ENCODE measurements at regions not wholly inside any gene's neighbourhood (a gene's known extent, or its start where the extent isn't known, plus 50 kb on each side); places are given as distances from the start of the nearest gene placed in this dataset.

DNA sequence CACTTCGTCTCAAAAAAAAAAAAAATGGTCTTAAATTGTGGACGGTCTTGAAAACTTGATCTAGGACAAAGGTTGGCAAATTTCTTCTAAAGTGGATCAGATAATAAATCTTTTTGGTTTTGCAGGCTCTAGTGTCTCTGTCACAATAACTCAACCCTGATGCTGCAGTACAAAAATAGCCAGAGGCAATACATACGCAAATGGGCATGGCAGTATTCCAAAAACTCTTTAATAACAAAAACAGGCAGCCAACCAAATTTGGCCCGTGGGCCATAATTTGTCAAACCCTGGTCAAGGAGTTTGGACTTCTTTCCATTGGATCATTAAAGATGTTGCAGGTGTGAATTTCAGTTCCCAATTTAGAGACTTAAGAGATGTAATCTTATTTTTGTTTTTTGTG is 93.5 kb upstream of the MRI1 start:
- Histone ChIP-seq H3K4me3 (no peak overlapping the region), H3K36me3 (no peaks in the 10 kb centered on the region), H3K27me3 (peaks cover 0 to 3% (median 0%) of the 10 kb centered on the region in 4 donors), H3K27ac (no peak overlapping the region), H3K9me3 (no peaks in the 10 kb centered on the region), H3K4me1 (no peaks in the 10 kb centered on the region)
- TF ChIP-seq, protein P1, sequence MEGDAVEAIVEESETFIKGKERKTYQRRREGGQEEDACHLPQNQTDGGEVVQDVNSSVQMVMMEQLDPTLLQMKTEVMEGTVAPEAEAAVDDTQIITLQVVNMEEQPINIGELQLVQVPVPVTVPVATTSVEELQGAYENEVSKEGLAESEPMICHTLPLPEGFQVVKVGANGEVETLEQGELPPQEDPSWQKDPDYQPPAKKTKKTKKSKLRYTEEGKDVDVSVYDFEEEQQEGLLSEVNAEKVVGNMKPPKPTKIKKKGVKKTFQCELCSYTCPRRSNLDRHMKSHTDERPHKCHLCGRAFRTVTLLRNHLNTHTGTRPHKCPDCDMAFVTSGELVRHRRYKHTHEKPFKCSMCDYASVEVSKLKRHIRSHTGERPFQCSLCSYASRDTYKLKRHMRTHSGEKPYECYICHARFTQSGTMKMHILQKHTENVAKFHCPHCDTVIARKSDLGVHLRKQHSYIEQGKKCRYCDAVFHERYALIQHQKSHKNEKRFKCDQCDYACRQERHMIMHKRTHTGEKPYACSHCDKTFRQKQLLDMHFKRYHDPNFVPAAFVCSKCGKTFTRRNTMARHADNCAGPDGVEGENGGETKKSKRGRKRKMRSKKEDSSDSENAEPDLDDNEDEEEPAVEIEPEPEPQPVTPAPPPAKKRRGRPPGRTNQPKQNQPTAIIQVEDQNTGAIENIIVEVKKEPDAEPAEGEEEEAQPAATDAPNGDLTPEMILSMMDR (IDR thresholded peaks at IDR 0.05), result no peak
- 28 to 35% methylated on average over 4 of the region's 4 CpGs for WGBS, 2 donors
- intact Hi-C loops (cut with DNase I), result no loop called here
- no peak for DNase-seq

DNA sequence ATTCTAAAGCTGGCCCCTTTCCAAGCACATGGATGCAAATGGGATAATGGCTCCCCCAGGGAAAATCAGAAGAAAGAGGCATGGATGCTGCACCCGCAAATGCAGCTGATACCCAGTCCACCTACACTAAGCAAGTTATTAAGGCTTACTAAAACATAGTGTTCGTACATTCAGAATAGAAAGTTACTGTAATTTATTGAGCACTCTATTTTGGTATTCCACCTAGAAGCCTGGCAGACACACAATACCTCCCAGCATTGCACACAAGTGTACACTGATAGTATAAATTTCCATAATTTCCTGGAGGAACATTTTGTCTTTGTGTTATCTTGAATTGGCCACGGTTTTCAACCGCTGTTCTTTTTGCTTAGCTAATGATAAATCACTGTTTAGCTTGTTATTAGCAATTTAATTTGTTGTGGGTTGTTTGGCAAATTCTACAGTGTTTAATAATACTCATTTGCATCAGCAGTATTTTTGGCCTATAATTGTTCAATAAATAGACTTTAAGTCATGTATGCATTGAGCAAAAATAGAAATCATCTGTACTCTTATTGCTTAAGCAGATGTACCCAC is 94.5 kb upstream of the MRI1 start:
- Histone ChIP-seq H3K36me3 (no peaks in the 10 kb centered on the region), H3K9me3 (no peaks in the 10 kb centered on the region), H3K4me3 (no peak overlapping the region), H3K27ac (no peak overlapping the region), H3K4me1 (no peaks in the 10 kb centered on the region), H3K27me3 (peaks cover 0 to 3% (median 0%) of the 10 kb centered on the region in 4 donors)
- intact Hi-C loops (cut with DNase I), result no loop called here
- DNase-seq, result no peak
- 64 to 78% methylated on average over 4 of the region's 4 CpGs for WGBS, 2 donors
- TF ChIP-seq POLR2A (IDR thresholded peaks at IDR 0.05), result no peak
- TF ChIP-seq, protein P1 (IDR thresholded peaks at IDR 0.05), result no peak

DNA sequence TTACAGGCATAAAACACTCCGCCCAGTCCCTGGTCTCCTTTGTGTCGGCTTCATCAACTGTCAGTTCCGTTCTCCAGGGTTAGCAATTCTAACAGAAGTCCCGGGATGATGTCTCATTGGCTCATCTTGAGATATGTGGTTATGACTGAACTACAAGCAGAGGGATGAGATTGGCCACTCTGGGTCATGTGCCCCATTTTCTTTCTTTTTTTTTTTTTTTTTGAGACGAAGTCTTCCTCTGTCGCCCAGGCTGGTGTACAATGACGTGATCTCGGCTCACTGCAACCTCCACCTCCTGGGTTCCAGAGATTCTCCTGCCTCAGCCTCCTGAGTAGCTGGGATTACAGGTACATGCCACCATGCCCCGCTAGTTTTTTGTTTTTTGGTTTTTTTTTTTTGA is 95.4 kb upstream of the MRI1 start:
- Histone ChIP-seq H3K27me3 (peaks cover 0 to 3% (median 0%) of the 10 kb centered on the region in 4 donors), H3K36me3 (no peaks in the 10 kb centered on the region), H3K4me3 (no peak overlapping the region), H3K9me3 (no peaks in the 10 kb centered on the region), H3K4me1 (no peaks in the 10 kb centered on the region), H3K27ac (no peak overlapping the region)
- no peak for DNase-seq
- 84 to 86% methylated on average over 9 of the region's 9 CpGs for WGBS, 2 donors
- TF ChIP-seq POLR2A (IDR thresholded peaks at IDR 0.05), result no peak
- TF ChIP-seq, protein P1 (IDR thresholded peaks at IDR 0.05), result no peak
- intact Hi-C loops (cut with DNase I), result no loop called here

DNA sequence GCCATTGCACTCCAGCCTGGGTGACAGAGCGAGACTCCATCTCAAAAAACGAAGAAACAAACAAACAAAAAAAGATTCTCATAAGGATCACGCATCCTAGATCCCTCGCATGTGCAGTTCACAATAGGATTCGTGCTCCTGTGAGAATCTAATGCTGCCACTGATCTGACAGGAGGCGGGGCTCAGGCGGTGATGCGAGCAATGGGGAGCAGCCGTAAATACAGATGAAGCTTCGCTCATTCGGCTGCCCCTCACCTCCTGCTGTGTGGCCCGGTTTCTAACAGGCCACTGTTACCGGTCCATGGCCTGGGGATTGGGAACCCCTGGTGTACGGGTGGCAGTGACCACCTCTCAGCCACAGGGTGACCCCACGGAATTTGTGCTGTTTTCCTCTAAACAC is 98.2 kb upstream of the MRI1 start:
- no peak overlapping the region for H3K4me3 ChIP-seq
- intact Hi-C loops (cut with DNase I), result no loop called here
- H3K27ac ChIP-seq, result no peak overlapping the region
- H3K4me1 ChIP-seq, result no peaks in the 10 kb centered on the region
- TF ChIP-seq, protein P1 (IDR thresholded peaks at IDR 0.05), result no peak
- no peak for TF ChIP-seq POLR2A (IDR thresholded peaks at IDR 0.05)
- H3K9me3 ChIP-seq, result no peaks in the 10 kb centered on the region
- DNase-seq, result no peak
- WGBS, 2 donors, result 72 to 74% methylated on average over 13 to 15 of the region's 15 CpGs
- peaks cover 0 to 3% (median 0%) of the 10 kb centered on the region in 4 donors for H3K27me3 ChIP-seq
- H3K36me3 ChIP-seq, result no peaks in the 10 kb centered on the region

DNA sequence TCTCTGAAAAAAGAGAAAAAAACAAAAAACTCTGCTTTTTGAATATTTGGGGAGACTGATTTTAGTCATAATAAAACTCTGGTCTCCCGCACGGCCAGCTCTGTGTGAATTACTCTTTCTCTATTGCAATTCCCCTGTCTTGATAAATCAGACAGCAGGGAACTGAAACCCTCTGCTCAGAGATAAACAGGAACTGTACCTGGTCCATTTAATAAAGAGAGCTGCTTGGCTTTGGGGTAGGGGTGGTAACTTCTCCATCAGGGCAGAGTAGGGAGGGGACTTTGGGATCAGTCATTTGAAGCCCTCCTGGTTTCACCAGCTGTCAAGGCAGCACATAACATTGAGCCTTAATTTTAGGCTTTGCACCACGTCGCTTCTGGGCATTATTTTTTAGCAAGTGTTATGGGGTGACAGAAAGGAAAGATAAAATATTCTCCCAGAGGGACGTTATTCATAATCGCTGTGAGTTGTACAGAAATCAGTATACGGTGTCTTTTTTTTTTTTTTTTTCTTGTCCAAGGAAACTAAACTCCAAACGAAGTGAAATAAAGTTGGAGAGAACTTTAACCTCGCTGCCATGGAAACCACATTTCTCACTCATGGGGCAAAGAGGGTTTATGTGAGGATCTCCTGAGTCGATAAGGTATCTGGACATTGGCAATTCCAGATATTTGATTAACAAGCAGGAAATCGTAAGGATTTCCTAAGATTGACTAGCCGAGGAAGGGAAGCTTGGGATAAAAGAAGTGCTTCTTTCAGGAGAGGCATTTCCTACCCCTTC is 99.0 kb upstream of the MRI1 start:
- TF ChIP-seq POLR2A (IDR thresholded peaks at IDR 0.05), result no peak
- TF ChIP-seq, protein P1 (IDR thresholded peaks at IDR 0.05), result no peak
- WGBS, 2 donors, result 65 to 69% methylated on average over 8 to 12 of the region's 12 CpGs
- Histone ChIP-seq H3K9me3 (no peaks in the 10 kb centered on the region), H3K36me3 (no peaks in the 10 kb centered on the region), H3K27me3 (peaks cover 0 to 3% (median 0%) of the 10 kb centered on the region in 4 donors), H3K27ac (no peak overlapping the region), H3K4me3 (no peak overlapping the region), H3K4me1 (no peaks in the 10 kb centered on the region)
- no peak for DNase-seq
- intact Hi-C loops (cut with DNase I), result no loop called here
